ENCODE measurements at regions not wholly inside any gene's neighbourhood (a gene's known extent, or its start where the extent isn't known, plus 50 kb on each side); places are given as distances from the start of the nearest gene placed in this dataset.

- Histone ChIP-seq H3K4me3 (no peak overlapping the region), H3K9me3 (no peaks in the 10 kb centered on the region), H3K36me3 (ENCODE audit: low read depth, missing control alignments) (no peaks in the 10 kb centered on the region), H3K4me1 (no peaks in the 10 kb centered on the region), H3K27me3 (no peaks in the 10 kb centered on the region), H3K27ac (no peak overlapping the region)
- DNase-seq, result no peak
- TF ChIP-seq POLR2A (IDR thresholded peaks at IDR 0.05), result no peak
- TF ChIP-seq, protein P1, sequence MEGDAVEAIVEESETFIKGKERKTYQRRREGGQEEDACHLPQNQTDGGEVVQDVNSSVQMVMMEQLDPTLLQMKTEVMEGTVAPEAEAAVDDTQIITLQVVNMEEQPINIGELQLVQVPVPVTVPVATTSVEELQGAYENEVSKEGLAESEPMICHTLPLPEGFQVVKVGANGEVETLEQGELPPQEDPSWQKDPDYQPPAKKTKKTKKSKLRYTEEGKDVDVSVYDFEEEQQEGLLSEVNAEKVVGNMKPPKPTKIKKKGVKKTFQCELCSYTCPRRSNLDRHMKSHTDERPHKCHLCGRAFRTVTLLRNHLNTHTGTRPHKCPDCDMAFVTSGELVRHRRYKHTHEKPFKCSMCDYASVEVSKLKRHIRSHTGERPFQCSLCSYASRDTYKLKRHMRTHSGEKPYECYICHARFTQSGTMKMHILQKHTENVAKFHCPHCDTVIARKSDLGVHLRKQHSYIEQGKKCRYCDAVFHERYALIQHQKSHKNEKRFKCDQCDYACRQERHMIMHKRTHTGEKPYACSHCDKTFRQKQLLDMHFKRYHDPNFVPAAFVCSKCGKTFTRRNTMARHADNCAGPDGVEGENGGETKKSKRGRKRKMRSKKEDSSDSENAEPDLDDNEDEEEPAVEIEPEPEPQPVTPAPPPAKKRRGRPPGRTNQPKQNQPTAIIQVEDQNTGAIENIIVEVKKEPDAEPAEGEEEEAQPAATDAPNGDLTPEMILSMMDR (IDR thresholded peaks at IDR 0.05), result no peak
- intact Hi-C loops (cut with DNase I; ENCODE audit: low total_unique reads), result no loop called here
Measured at GRCh38 chr11:29312812-29313211, 704.0 kb downstream of the KCNA4 start.

DNA sequence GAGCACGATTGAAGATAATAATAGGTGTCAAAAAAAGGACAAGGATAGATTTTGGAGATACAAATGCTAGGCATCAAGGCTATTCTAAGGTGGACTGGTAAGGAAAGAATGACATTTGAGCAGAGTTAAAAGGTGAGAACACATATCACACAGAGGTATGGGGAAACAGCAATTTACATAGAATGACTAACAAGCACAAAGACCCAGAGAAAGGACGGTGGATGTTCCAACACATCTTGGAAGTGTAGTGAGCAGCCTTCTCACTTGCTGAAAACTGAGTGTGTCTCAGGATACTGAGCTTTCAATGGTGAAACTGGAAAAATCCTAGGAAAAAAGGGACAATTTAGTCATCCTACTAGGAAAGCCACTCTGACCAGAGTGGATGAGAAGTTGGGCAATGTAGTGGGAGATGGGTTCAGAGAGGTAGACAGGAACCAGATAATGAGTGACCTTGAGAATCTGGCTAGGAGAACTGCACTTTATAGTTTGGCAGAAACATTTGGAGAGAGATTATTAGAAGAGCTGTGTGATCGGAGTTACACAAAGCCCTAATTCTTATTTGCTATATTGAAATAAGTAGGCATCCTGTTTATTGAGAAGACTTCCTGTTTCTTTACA is 706.0 kb downstream of the KCNA4 start:
- Histone ChIP-seq H3K27ac (no peak overlapping the region), H3K4me1 (no peaks in the 10 kb centered on the region), H3K36me3 (ENCODE audit: low read depth, missing control alignments) (no peaks in the 10 kb centered on the region), H3K4me3 (no peak overlapping the region), H3K27me3 (no peaks in the 10 kb centered on the region), H3K9me3 (no peaks in the 10 kb centered on the region)
- DNase-seq, result no peak
- WGBS, 2 donors, result 58 to 59% methylated on average over 3 of the region's 3 CpGs
- TF ChIP-seq POLR2A (IDR thresholded peaks at IDR 0.05), result no peak
- TF ChIP-seq, protein P1 (IDR thresholded peaks at IDR 0.05), result no peak
- intact Hi-C loops (cut with DNase I; ENCODE audit: low total_unique reads), result no loop called here

GRCh38 chr11:29309992-29310391 is 706.8 kb downstream of the KCNA4 start:
- DNase-seq, result no peak
- TF ChIP-seq, protein P1 (IDR thresholded peaks at IDR 0.05), result no peak
- TF ChIP-seq POLR2A (IDR thresholded peaks at IDR 0.05), result no peak
- no peak overlapping the region for H3K27ac ChIP-seq
- intact Hi-C loops (cut with DNase I; ENCODE audit: low total_unique reads), result no loop called here
- H3K4me3 ChIP-seq, result no peak overlapping the region
- WGBS, 2 donors, result 68 to 73% methylated on average over 1 of the region's 1 CpG
- no peaks in the 10 kb centered on the region for H3K27me3 ChIP-seq
- H3K9me3 ChIP-seq, result no peaks in the 10 kb centered on the region
- no peaks in the 10 kb centered on the region for H3K36me3 ChIP-seq (ENCODE audit: low read depth, missing control alignments)
- H3K4me1 ChIP-seq, result no peaks in the 10 kb centered on the region

- no peak for DNase-seq
- H3K27ac ChIP-seq, result no peak overlapping the region
- H3K36me3 ChIP-seq (ENCODE audit: low read depth, missing control alignments), result no peaks in the 10 kb centered on the region
- no peak overlapping the region for H3K4me3 ChIP-seq
- no peaks in the 10 kb centered on the region for H3K9me3 ChIP-seq
- intact Hi-C loops (cut with DNase I; ENCODE audit: low total_unique reads), result no loop called here
- H3K27me3 ChIP-seq, result no peaks in the 10 kb centered on the region
- H3K4me1 ChIP-seq, result no peaks in the 10 kb centered on the region
- 76 to 77% methylated on average over 1 of the region's 1 CpG for WGBS, 2 donors
- TF ChIP-seq, protein P1 (IDR thresholded peaks at IDR 0.05), result no peak
- TF ChIP-seq POLR2A (IDR thresholded peaks at IDR 0.05), result no peak
Measured at GRCh38 chr11:29306527-29306926, 710.3 kb downstream of the KCNA4 start.

GRCh38 chr11:29305456-29306232 is 711.2 kb downstream of the KCNA4 start:
- no peaks in the 10 kb centered on the region for H3K4me1 ChIP-seq
- no peak overlapping the region for H3K4me3 ChIP-seq
- H3K36me3 ChIP-seq (ENCODE audit: low read depth, missing control alignments), result no peaks in the 10 kb centered on the region
- no peak for DNase-seq
- H3K27ac ChIP-seq, result no peak overlapping the region
- TF ChIP-seq POLR2A (IDR thresholded peaks at IDR 0.05), result no peak
- TF ChIP-seq, protein P1 (IDR thresholded peaks at IDR 0.05), result no peak
- H3K9me3 ChIP-seq, result no peaks in the 10 kb centered on the region
- H3K27me3 ChIP-seq, result no peaks in the 10 kb centered on the region
- intact Hi-C loops (cut with DNase I; ENCODE audit: low total_unique reads), result no loop called here
